ENCODE measurements at regions not wholly inside any gene's neighbourhood (a gene's known extent, or its start where the extent isn't known, plus 50 kb on each side); places are given as distances from the start of the nearest gene placed in this dataset.

DNA sequence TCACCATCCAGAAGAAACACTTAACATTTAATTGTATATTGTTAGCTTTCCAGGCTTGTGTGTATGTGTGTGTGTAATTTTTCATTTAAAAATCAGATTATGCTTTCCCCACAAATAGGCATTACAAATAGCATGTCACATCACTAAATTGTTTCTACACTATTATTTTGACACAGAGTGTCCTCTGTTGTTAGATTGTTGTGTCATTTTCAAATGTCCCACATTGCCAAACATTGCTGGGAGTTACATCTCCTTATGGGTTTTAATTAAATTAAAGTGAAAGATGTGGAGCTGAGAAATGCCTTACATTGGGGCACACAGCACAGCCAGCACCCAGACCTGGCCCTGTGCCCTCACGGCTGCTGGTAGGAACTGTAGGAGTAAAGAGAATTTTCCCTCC is 295.6 kb downstream of the ZEB1 start:
- no peak for ATAC-seq
- DNase-seq (ENCODE audit: low spot score) = no peak

DNA sequence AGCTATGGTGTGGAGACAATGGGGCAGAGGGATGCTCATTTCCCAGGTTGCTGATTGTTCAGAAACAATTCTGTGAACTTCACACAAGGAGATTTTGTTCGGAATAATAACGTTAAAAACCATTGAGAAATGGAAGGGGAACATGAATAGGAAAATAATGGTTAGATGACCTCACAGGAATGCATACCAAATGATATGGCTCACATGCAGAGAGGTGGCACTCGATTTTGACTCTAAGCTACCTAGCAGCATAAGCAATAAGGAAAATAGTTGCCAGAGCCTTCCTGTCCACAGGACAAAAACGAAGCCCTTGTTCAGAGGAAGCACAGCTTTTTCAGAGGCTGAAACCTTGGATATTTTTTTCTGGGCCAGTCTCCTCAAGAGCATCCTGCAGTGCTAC is 293.1 kb downstream of the ZEB1 start:
- no peak for DNase-seq (ENCODE audit: low spot score)
- ATAC-seq = no peak

DNA sequence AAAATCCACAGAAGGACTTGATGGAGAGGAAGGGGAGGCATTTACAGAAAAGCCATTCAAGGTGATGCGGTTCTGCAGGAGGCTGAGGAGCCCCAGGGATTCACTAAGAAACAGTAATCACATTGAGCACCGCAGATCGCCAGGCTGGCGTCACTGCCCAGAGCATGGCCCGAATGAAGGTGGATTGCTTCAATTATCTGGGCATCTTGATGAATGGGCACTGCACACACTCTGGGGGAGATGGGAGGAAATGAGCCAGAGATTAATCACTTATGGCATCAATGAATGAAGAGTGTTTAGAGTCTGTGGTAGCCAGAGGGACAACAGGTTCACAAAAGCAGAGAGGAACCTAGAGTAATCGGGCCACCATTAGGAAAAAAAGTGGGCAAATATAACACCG is 292.1 kb downstream of the ZEB1 start:
- no peak for DNase-seq (ENCODE audit: low spot score)
- no peak for ATAC-seq

DNA sequence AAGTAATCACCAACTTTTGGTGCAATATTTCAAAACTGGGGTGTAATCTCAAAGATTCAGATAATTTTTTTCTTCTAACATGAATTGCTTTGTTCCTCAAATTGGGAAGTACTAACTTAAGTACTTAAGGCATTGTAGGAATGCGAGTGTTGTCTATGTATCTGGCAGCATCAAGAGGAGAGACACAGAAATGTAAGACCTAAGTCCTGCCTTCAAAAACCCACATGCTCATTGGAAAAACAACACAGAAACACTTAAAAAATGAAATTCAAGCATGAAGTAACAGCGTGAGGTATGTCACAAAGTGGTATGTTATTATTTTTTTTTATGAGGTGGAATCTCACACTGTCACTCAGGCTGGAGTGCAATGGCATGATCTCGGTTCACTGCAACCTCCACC is 288.5 kb downstream of the ZEB1 start:
- no peak for ATAC-seq
- no peak for DNase-seq (ENCODE audit: low spot score)

DNA sequence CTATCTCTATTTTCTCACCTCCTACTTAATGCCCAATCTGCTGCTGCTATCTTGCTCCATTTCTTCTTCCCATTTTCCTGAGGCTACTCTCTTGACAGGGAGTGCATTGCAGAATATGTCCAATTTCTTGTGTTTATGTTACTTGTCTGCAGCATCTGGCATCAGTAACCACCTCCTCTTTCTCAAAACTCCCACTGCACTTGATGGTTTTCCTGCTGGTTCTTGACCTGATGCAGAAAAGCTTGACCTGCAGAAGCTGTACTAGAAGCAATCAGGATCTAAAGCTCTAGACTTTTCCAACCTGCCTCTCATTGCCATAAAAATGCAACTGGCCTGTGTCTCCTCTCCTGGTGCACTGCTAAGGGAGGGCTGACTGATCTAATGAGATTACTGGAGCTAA is 287.8 kb downstream of the ZEB1 start:
- ATAC-seq (no peak), DNase-seq (ENCODE audit: low spot score) (no peak)

DNA sequence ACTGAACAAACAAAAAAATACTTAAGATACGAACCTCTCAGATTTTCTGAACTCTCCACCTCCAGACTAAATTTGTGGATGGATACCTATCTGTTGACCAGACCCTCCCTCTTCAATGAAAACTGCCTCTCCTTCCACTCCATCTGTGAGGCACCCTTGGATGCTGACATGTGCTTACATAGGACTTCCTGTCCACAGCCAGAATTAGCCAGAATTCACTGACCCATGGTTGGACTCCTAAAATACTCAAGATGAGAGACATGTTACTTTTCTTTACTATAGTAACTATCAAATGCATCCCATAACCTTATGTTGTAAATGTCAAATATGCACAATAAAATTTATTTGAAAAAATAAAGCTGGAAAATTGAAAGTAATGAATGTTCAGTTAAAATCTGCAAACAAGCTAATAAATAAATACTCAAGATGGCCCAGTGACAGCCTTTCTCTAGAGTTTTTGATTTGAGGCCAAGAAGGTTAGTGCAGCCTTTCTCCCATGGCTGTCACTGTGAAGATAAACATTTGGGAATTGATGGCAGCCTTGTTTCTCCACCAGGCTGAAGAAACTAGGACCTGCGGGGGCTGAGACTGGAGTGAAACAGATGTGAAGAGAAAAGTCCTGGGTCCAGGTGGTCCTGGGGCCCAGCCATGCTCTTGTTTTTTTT is 287.0 kb downstream of the ZEB1 start:
- DNase-seq (ENCODE audit: low spot score) = no peak
- no peak for ATAC-seq

DNA sequence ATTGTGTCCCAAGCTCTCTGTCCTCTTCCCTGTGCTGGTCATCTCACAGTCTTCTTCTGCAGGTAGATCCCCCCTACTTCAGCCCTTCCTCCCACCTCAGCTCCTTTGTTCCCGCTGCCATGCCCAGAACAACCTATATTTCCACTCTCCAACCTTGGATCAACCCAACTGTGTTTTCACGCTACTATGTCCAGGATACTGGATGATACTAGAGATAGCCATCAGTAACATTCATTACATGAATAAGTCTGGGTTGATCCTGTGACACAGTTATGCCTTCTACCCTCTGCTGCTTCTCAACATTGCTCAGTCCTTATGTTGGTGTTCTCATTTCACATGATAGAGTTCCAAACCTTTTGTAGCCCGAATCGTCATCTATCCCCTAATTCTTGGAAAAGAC is 286.4 kb downstream of the ZEB1 start:
- DNase-seq (ENCODE audit: low spot score) (no peak), ATAC-seq (no peak)

DNA sequence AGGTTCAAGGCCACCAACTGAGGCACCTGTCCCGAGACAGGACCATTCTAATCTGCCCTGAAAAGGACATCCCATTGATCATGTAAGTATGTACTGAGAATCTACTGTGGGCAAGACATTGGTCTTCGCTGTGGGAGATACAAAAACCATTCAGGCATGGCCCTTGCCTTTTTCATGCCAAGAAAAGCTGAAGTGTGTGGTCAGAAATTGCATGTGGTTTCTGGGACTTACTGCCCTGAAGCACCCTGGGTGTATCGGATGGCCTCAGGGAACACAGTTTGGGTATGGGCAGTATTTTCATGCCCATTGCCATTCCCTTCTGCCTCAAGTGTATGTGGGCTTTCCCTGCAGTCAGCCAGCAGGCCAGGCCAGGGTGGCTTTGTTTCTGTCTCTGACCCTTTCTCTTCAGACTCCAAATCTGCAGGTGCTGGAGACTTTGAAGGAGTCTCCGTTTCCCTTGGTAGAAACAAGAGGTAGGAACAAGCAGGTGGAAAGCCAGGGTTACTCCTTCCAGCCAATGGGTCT is 285.7 kb downstream of the ZEB1 start:
- ATAC-seq (no peak), DNase-seq (ENCODE audit: low spot score) (no peak)

DNA sequence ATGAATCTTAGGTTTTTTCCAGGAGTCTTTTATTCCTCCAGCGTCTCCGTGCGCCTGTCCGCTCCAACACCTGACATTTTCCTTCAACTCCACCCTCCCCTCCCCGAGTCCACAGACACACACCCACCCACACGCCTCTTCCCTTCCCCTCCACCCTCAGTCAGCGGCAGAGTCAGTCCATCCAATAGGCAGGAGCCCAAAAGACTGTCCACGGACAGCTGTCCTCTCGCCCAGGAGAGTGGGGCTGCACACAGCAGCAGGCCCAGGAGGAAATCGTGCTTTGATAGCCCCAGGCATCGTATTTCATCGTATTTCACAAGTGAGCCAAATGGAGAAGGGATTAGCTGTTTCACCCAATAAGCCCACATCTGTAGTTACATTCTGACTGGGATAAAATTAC is 285.1 kb downstream of the ZEB1 start:
- ATAC-seq = no peak
- DNase-seq (ENCODE audit: low spot score) = no peak

DNA sequence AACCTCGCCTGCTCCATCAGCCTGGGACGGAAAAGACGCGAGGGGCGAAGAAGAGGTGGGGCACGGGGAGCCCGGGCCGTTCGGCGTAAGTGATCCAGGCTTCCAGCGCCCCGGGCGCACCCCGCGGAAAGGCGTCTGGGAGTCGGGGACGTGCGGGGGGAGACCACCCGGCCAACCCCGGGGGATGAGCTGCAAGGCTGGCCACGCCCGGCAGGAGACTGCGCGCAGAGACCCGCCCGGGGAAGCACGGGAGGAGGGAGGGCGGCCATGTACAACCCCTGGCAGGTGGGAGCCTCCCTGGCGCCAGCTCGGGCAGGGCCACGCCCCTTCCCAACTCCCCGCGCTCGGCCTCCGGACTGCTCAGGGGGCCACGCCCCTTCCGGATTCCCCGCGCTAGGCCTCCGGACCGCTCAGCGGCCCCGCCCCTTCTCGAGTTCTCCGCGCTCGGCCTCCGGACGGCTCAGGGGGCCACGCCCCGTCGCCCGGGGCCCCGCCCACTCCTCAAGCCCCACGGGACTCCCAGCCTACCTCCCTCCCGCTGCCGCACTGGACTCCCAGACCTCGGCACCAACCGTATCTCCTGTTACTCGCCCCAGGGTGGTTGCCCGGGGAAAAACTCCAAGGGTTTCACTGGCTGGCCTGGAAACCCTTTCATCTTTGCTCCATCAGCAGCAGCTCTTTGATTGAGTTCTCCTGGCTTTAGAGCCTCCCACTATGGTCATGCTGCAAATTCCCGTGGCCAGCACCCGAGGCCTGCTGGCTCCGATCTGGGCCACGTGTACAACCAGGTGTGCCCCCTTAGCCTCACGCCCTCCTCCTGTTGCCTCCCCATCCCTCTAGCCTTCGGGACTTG is 284.4 kb downstream of the ZEB1 start:
- DNase-seq (ENCODE audit: low spot score) = peak; percentile 83
- ATAC-seq = peak; percentile 91

DNA sequence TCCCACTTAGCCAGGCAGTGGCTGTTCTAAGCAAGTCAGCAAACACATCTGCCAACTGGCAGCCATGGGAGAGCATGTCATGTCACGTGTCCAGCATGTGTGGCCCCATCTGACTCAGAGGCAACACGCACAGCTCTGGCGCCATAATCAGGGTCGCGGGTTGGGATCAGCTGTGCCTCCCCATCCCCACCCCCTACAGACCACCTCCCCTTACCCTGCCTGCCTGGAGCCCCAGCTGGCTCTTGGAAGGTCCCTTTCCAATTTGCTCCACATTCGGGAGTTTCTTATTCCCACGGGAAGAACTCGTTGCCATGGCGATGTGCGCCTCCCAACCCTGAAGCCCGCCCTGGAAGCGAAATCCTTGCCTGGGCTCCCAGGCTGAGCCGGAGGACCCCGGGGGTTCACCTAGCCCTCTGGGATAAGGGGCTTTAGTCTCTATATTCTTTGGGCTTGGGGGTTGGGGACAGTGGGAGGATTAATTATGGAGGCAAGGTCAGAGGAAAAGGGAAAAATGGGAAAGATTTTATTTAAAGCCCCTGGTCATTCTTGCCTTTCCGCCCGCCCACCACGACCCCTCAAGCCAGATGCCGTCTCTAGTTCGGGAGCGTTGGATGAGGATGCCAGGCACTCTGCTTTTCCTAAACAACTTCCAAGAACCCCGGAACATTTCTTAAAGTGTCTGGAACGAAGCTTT is 283.7 kb downstream of the ZEB1 start:
- ATAC-seq = peak; percentile 52
- DNase-seq (ENCODE audit: low spot score) = peak; percentile 55

DNA sequence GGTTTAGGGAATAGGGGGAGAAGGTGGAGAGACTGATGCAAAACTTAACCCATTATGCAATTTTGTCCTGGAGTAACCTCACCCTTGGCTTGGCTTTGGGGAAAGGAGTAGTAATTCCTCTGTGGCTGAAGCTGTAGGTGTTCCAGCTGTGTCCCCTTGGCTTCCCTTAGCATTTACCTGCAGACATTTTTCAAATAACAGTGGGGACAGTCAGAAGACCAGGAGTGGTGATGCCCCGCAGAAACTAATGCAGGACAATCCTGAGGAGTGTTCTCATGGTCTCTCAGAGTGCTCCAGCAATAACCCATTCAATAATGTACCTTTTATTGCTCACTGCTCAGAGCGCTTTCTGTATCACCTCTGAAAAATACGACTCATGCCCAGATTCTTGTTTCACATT is 282.1 kb downstream of the ZEB1 start:
- ATAC-seq (no peak), DNase-seq (ENCODE audit: low spot score) (no peak)

DNA sequence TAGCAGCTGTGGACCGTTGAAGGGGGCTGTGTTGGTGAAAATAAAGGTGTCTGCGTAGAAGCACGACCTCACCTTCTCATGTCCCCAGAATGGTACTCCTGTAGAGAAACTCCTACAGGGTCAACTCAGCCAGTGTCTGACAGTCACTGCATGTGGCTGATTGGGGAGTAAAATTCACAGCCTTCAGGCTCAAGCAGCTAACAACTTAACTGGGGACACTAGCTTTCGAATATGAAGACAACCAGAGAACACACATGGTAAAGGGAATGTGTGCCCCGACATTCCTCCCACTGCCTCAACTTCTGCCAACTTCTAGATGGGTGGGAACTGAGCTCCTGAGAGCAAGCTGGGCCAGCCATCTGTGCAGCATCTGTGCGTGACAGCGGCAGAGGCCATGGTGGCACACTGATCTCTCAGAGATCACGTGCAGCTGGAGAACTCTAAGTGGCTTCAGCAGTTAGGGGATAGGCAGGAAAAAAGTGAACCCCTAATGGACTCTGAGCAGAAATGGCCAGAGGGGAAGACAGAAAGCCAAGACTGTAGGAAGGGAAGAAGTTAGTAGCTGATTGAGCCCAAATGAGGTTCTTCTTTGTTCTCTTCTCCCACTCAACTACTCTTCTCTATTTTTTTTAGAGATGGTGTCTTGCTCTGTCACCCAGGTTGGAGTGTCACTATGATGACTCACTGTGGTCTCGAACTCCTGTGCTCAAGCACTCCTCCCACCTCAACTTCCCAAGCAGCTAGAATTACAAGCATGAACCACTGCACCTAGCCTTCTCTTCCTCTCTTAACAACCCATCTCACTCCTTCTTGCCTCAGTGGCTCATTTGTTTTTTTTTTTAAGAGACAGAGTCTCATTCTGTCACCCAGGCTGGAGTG is 280.8 kb downstream of the ZEB1 start:
- no peak for DNase-seq (ENCODE audit: low spot score)
- ATAC-seq = no peak

DNA sequence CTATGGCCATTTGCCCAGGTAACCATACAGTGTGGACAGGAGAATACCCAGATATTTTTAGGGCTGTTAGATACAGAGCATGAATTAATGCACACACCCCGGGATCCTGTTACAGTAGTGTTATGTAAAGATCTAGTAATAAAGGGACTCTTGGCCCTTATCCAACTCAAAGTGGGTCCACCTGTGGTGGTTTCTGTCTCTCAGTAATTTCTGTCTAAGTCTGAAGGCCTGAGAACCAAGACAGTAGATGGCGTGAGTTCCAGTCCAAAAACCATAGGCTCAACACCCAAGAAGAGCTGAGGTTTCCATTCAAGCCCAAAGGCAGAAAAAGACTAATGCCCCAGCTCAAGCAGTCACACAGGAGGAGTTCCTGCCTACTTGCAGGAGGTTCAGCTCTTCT is 277.7 kb downstream of the ZEB1 start:
- no peak for DNase-seq (ENCODE audit: low spot score)
- no peak for ATAC-seq

DNA sequence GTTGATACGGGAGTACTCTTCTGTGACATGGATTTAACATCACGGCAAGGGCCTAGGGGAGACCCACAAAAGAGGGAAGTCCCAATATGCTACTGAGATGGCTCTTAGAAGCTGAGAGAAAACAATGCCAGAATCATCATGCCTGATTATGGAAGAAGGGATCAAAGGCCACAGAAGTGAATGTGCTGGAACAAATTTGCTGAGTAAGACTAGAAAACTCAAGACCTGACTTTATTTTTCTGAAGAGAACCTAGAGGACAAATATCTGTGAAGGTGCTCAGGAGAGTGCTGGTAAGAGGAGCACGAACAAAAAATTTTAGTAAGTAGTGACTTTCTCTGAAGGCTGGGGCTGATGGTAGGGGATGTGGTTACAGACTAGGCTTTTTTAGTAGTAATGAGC is 277.0 kb downstream of the ZEB1 start:
- ATAC-seq = no peak
- no peak for DNase-seq (ENCODE audit: low spot score)

DNA sequence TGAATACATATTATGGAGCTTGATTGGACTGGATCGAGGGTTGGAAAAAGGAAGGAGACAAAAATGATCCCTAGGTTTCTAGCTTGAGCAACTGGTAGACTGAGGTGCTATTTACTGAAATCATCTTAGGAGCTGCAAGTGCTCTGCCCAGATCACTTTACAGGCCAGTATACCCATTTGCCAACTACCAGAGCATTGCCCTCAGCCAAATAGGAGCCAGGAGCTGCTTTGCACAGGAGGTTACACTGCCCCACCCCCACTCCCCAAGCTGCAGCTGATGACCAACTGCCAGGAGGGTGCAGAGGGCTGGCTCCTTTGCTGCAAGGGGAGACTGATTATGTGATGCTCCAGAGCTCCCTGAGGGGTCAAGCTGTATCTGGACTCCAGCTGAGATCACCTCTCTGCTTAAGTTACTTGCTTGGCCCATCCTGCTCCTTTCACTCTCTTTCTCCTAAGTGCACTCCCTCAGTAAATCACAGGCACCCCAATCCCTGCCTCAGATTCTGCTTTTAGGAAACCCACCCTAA is 275.4 kb downstream of the ZEB1 start:
- ATAC-seq (no peak), DNase-seq (ENCODE audit: low spot score) (no peak)

DNA sequence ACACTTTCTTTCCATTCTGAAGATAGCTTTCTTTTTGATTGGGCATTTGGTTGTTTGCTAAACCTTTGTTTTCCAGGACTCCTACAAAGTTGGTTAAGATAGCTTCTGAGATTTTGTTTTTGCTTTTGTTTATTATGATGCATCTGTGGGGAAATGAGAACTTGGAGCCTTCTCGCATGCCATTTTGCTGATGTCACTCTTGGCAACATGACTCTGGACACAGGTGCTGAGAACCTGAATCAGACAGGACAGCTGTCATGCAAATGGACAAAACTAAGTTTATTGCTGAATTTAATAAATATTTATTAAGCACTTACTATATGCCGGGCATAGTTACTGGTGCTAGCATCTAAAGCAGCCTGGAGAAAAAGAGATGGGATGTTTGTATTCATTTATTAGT is 274.1 kb downstream of the ZEB1 start:
- ATAC-seq (no peak), DNase-seq (ENCODE audit: low spot score) (no peak)

DNA sequence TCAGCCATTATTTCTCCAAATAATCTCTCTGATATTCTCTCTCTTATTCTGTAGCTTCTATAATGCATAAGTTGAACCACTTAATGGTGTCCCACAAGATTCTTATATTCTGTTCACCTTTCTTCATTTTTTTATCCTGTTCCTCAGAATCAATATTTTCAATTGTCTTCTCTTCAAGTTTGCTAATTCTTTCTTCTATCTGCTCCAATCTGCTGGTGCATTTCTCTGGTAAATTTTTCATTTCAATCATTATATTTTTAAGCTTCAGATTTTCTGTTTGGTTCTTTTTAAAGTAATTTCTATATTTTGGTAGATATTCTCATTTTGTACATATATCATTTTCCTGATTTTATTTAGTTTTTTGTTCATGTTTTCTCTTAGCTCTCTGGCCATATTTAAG is 272.6 kb downstream of the ZEB1 start:
- ATAC-seq (no peak), DNase-seq (ENCODE audit: low spot score) (no peak)

DNA sequence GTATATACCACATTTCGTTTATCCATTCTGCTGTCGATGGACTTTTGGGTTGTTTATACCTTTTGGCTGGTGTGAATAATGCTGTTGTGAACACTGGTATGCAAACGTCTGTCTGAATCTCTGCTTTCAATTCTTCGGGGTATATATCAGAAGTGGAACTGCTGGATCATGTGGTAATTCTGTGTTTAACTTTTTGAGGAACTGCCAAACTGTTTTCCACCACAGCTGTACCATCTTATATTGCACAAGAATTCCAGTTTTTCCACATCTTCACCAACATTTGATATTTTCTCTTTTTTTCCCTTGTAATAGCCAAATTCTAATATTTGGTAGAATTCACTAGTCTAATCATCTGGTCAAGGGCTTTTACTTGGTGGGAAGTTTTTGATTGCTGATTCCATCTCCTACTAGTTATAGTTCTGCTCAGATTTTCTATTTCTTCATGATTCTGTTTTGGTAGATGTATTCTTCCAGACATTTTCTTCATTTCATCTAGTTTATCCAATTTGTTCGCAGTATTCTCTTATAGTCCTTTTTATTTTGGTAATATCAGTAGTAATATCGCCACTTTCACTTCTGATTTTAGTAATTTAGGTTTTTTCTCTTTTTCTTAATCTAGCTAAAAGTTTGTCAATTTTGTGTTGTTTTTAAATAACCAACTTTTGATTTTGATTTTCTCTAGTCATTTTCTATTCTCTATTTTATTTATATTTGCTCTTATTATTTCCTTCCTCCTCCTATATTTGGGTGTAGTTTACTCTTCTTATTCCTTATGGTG is 271.2 kb downstream of the ZEB1 start:
- DNase-seq (ENCODE audit: low spot score) (no peak), ATAC-seq (no peak)

DNA sequence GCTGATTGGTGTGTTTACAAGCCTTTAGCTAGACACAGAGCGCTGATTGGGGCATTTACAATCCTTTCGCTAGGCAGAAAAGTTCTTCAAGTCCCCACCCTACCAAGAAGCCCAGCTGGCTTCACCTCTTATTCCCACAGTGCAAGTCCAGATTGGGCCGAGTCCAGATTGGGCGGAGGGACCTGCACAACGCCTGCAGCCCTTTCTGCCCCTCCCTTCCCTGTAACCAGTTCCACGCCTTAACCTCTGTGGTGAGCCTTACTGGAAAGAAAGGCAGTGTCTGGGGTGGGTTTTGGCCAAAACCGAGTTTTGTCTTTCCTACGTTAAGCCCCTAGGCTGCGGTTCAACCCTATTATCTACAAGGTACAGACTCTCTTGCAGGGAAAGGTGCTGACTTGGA is 268.7 kb downstream of the ZEB1 start:
- DNase-seq (ENCODE audit: low spot score) (no peak), ATAC-seq (no peak)

Measured in left lobe of liver (tissue), 2 donors.